ENCODE measurements at regions not wholly inside any gene's neighbourhood (a gene's known extent, or its start where the extent isn't known, plus 50 kb on each side); places are given as distances from the start of the nearest gene placed in this dataset.
"Not testable (repeated sequence)": the region's sequence is repeated elsewhere in the genome, so short reads cannot be mapped to it uniquely, and the experiment has no call there.

- H3K4me1 Mint-ChIP-seq (ENCODE audit: low read depth); H3K27ac Mint-ChIP-seq; CTCF ChIA-PET; intact Hi-C loops (cut with micrococcal nuclease); H3K36me3 Mint-ChIP-seq; H3K4me3 Mint-ChIP-seq; POLR2A ChIA-PET; H3K27me3 Mint-ChIP-seq; H3K9me3 Mint-ChIP-seq; DNase-seq: not testable (repeated sequence)
Observed at GRCh38 chr14:105685605-105686004, 159.2 kb downstream of the TMEM121 start.

- H3K27ac Mint-ChIP-seq; H3K36me3 Mint-ChIP-seq; CTCF ChIA-PET; intact Hi-C loops (cut with micrococcal nuclease); POLR2A ChIA-PET; H3K4me3 Mint-ChIP-seq; H3K27me3 Mint-ChIP-seq; DNase-seq; H3K9me3 Mint-ChIP-seq; H3K4me1 Mint-ChIP-seq (ENCODE audit: low read depth): not testable (repeated sequence)
Observed at GRCh38 chr14:105686050-105686449, 159.7 kb downstream of the TMEM121 start.

GRCh38 chr14:105686462-105687170 lies 160.2 kb downstream of the TMEM121 start:
- DNase-seq; POLR2A ChIA-PET; intact Hi-C loops (cut with micrococcal nuclease); H3K4me3 Mint-ChIP-seq; H3K4me1 Mint-ChIP-seq (ENCODE audit: low read depth); H3K27ac Mint-ChIP-seq; CTCF ChIA-PET; H3K27me3 Mint-ChIP-seq; H3K36me3 Mint-ChIP-seq; H3K9me3 Mint-ChIP-seq: not testable (repeated sequence)

- CTCF ChIA-PET, H3K27ac Mint-ChIP-seq: not testable (repeated sequence)
- intact Hi-C loops (cut with micrococcal nuclease) = loop anchor here (2.0 kb wide), 1 partner anchor 119 kb away; no protein-coding TSS in a partner anchor
Observed at GRCh38 chr14:105687171-105688022, 161.0 kb downstream of the TMEM121 start.

GRCh38 chr14:105688023-105688351 lies 161.6 kb downstream of the TMEM121 start:
- H3K36me3 Mint-ChIP-seq; H3K27ac Mint-ChIP-seq; DNase-seq; H3K4me1 Mint-ChIP-seq (ENCODE audit: low read depth); POLR2A ChIA-PET; H3K4me3 Mint-ChIP-seq; CTCF ChIA-PET; H3K9me3 Mint-ChIP-seq; H3K27me3 Mint-ChIP-seq: not testable (repeated sequence)
- intact Hi-C loops (cut with micrococcal nuclease) = loop anchor here (2.0 kb wide), 1 partner anchor 119 kb away; no protein-coding TSS in a partner anchor

More at GRCh38 chr14:105687171-105688022, 161.0 kb downstream of the TMEM121 start:
- DNase-seq; H3K9me3 Mint-ChIP-seq; H3K4me3 Mint-ChIP-seq; POLR2A ChIA-PET; H3K4me1 Mint-ChIP-seq (ENCODE audit: low read depth); H3K27me3 Mint-ChIP-seq; H3K36me3 Mint-ChIP-seq: not testable (repeated sequence)

GRCh38 chr14:105688664-105689221 lies 162.4 kb downstream of the TMEM121 start:
- H3K4me3 Mint-ChIP-seq; POLR2A ChIA-PET; H3K4me1 Mint-ChIP-seq (ENCODE audit: low read depth); CTCF ChIA-PET; H3K36me3 Mint-ChIP-seq; H3K27ac Mint-ChIP-seq; H3K9me3 Mint-ChIP-seq; DNase-seq; H3K27me3 Mint-ChIP-seq: not testable (repeated sequence)
- intact Hi-C loops (cut with micrococcal nuclease) = loop anchor here (2.0 kb wide), 1 partner anchor 120 kb away; no protein-coding TSS in a partner anchor

GRCh38 chr14:105689722-105690121 lies 163.3 kb downstream of the TMEM121 start:
- Mint-ChIP-seq H3K4me3 (no peak overlapping the region), H3K27ac (no peak overlapping the region), H3K36me3 (no peaks in the 10 kb centered on the region), H3K27me3 (no peaks in the 10 kb centered on the region), H3K4me1 (ENCODE audit: low read depth) (no peaks in the 10 kb centered on the region), H3K9me3 (peaks cover 3% of the 10 kb centered on the region)
- POLR2A ChIA-PET = no interaction called here
- intact Hi-C loops (cut with micrococcal nuclease) = loop anchor here (2.0 kb wide), 1 partner anchor 121 kb away; no protein-coding TSS in a partner anchor
- CTCF ChIA-PET = no interaction called here
- no peak for DNase-seq

- Mint-ChIP-seq H3K9me3 (peaks cover 3% of the 10 kb centered on the region), H3K4me3 (no peak overlapping the region), H3K4me1 (ENCODE audit: low read depth) (peaks cover 4% of the 10 kb centered on the region), H3K27me3 (peaks cover 8% of the 10 kb centered on the region), H3K36me3 (no peaks in the 10 kb centered on the region), H3K27ac (no peak overlapping the region)
- no peak for DNase-seq
- intact Hi-C loops (cut with micrococcal nuclease) = no loop called here
- POLR2A ChIA-PET = no interaction called here
- CTCF ChIA-PET = no interaction called here
Observed at GRCh38 chr14:105690671-105691070, 164.3 kb downstream of the TMEM121 start.

- H3K27me3 Mint-ChIP-seq; H3K27ac Mint-ChIP-seq; H3K4me1 Mint-ChIP-seq (ENCODE audit: low read depth); CTCF ChIA-PET; H3K9me3 Mint-ChIP-seq; DNase-seq; H3K36me3 Mint-ChIP-seq; H3K4me3 Mint-ChIP-seq; POLR2A ChIA-PET; intact Hi-C loops (cut with micrococcal nuclease): not testable (repeated sequence)
Observed at GRCh38 chr14:105691321-105692109, 165.1 kb downstream of the TMEM121 start.

GRCh38 chr14:105692110-105692685 lies 165.8 kb downstream of the TMEM121 start:
- H3K27me3 Mint-ChIP-seq; H3K27ac Mint-ChIP-seq; DNase-seq; CTCF ChIA-PET; intact Hi-C loops (cut with micrococcal nuclease); H3K4me3 Mint-ChIP-seq; H3K36me3 Mint-ChIP-seq; H3K9me3 Mint-ChIP-seq; H3K4me1 Mint-ChIP-seq (ENCODE audit: low read depth); POLR2A ChIA-PET: not testable (repeated sequence)

- ChIA-PET POLR2A (no interaction called here), CTCF (no interaction called here)
- H3K27ac Mint-ChIP-seq = no peak overlapping the region
- H3K4me3 Mint-ChIP-seq = no peak overlapping the region
- no peak for DNase-seq
- intact Hi-C loops (cut with micrococcal nuclease) = no loop called here
- peaks cover 8% of the 10 kb centered on the region for H3K27me3 Mint-ChIP-seq
- no peaks in the 10 kb centered on the region for H3K36me3 Mint-ChIP-seq
- peaks cover 3% of the 10 kb centered on the region for H3K9me3 Mint-ChIP-seq
- peaks cover 4% of the 10 kb centered on the region for H3K4me1 Mint-ChIP-seq (ENCODE audit: low read depth)
Observed at GRCh38 chr14:105694961-105695360, 168.6 kb downstream of the TMEM121 start.

GRCh38 chr14:105696388-105696787 lies 170.0 kb downstream of the TMEM121 start:
- H3K36me3 Mint-ChIP-seq; POLR2A ChIA-PET; intact Hi-C loops (cut with micrococcal nuclease): not testable (repeated sequence)

More at GRCh38 chr14:105696388-105696787, 170.0 kb downstream of the TMEM121 start:
- H3K4me3 Mint-ChIP-seq, H3K9me3 Mint-ChIP-seq, H3K27ac Mint-ChIP-seq, DNase-seq, CTCF ChIA-PET, H3K27me3 Mint-ChIP-seq: not testable (repeated sequence)
- peaks cover 14% of the 10 kb centered on the region for H3K4me1 Mint-ChIP-seq (ENCODE audit: low read depth)

Measured in activated CD4-positive, alpha-beta memory T cell treated with anti-CD3 and anti-CD28 coated beads for 36 hours (primary cell).